ENCODE measurements at regions not wholly inside any gene's neighbourhood (a gene's known extent, or its start where the extent isn't known, plus 50 kb on each side); places are given as distances from the start of the nearest gene placed in this dataset.

- ATAC-seq = no peak
- WGBS, 3 donors = 58 to 60% (median 58%) methylated on average over 2 of the region's 2 CpGs
- TF ChIP-seq CTCF (IDR thresholded peaks at IDR 0.05) = no peak
Observed at GRCh38 chr12:43008953-43009845, 419.7 kb upstream of the PRICKLE1 start.

GRCh38 chr12:43004908-43005307 lies 415.4 kb upstream of the PRICKLE1 start:
- ATAC-seq = no peak

More at GRCh38 chr12:43008953-43009845, 419.7 kb upstream of the PRICKLE1 start:
- Histone ChIP-seq H3K9me3 (no peaks in the 10 kb centered on the region), H3K4me1 (no peaks in the 10 kb centered on the region), H3K27me3 (ENCODE audit: insufficient read depth in 3 of 3, low read length in 2 of 3) (no peaks in the 10 kb centered on the region), H3K36me3 (ENCODE audit: insufficient read depth in 1 of 2, low read depth in 1 of 2) (no peaks in the 10 kb centered on the region), H3K27ac (no peak overlapping the region), H3K4me3 (no peak overlapping the region)
- DNase-seq = no peak
- intact Hi-C loops (cut with DNase I) = no loop called here

GRCh38 chr12:43004141-43004540 lies 414.6 kb upstream of the PRICKLE1 start:
- no peak for DNase-seq

More at GRCh38 chr12:43004908-43005307, 415.4 kb upstream of the PRICKLE1 start:
- Histone ChIP-seq H3K27ac (no peak overlapping the region), H3K27me3 (ENCODE audit: insufficient read depth in 3 of 3, low read length in 2 of 3) (no peaks in the 10 kb centered on the region), H3K9me3 (no peaks in the 10 kb centered on the region), H3K4me3 (no peak overlapping the region), H3K4me1 (no peaks in the 10 kb centered on the region), H3K36me3 (ENCODE audit: insufficient read depth in 1 of 2, low read depth in 1 of 2) (no peaks in the 10 kb centered on the region)
- 59 to 69% (median 60%) methylated on average over 6 of the region's 6 CpGs for WGBS, 3 donors
- TF ChIP-seq CTCF (IDR thresholded peaks at IDR 0.05) = no peak
- DNase-seq = no peak
- intact Hi-C loops (cut with DNase I) = no loop called here

GRCh38 chr12:42996869-42997431 lies 407.4 kb upstream of the PRICKLE1 start:
- DNase-seq (no peak), ATAC-seq (no peak)
- no peaks in the 10 kb centered on the region for H3K9me3 ChIP-seq
- H3K4me3 ChIP-seq = no peak overlapping the region
- H3K27ac ChIP-seq = no peak overlapping the region
- no peaks in the 10 kb centered on the region for H3K27me3 ChIP-seq (ENCODE audit: insufficient read depth in 3 of 3, low read length in 2 of 3)
- no peak for TF ChIP-seq CTCF (IDR thresholded peaks at IDR 0.05)
- H3K36me3 ChIP-seq (ENCODE audit: insufficient read depth in 1 of 2, low read depth in 1 of 2) = no peaks in the 10 kb centered on the region
- no peaks in the 10 kb centered on the region for H3K4me1 ChIP-seq
- 49 to 57% (median 56%) methylated on average over 2 of the region's 2 CpGs for WGBS, 3 donors
- intact Hi-C loops (cut with DNase I) = no loop called here

More at GRCh38 chr12:43004141-43004540, 414.6 kb upstream of the PRICKLE1 start:
- ATAC-seq = no peak
- no peak overlapping the region for H3K4me3 ChIP-seq
- no peaks in the 10 kb centered on the region for H3K9me3 ChIP-seq
- H3K4me1 ChIP-seq = no peaks in the 10 kb centered on the region
- no peaks in the 10 kb centered on the region for H3K36me3 ChIP-seq (ENCODE audit: insufficient read depth in 1 of 2, low read depth in 1 of 2)
- TF ChIP-seq CTCF (IDR thresholded peaks at IDR 0.05) = no peak
- H3K27me3 ChIP-seq (ENCODE audit: insufficient read depth in 3 of 3, low read length in 2 of 3) = no peaks in the 10 kb centered on the region
- H3K27ac ChIP-seq = no peak overlapping the region
- 94 to 100% (median 97%) methylated on average over 2 of the region's 2 CpGs for WGBS, 3 donors
- intact Hi-C loops (cut with DNase I) = no loop called here
